ENCODE measurements at regions not wholly inside any gene's neighbourhood (a gene's known extent, or its start where the extent isn't known, plus 50 kb on each side); places are given as distances from the start of the nearest gene placed in this dataset.

- peak; percentile 10 for DNase-seq (ENCODE audit: low spot score)
- Mint-ChIP-seq H3K36me3 (ENCODE audit: low read depth, unreplicated experiment) (peaks cover 5% of the 10 kb centered on the region), H3K27me3 (ENCODE audit: unreplicated experiment) (peaks cover 12% of the 10 kb centered on the region), H3K4me3 (ENCODE audit: unreplicated experiment) (peak overlapping the region; percentile 77), H3K4me1 (ENCODE audit: unreplicated experiment) (peaks cover 9% of the 10 kb centered on the region), H3K27ac (ENCODE audit: unreplicated experiment) (no peak overlapping the region), H3K9me3 (ENCODE audit: unreplicated experiment) (no peaks in the 10 kb centered on the region)
- no peak for TF ChIP-seq CTCF (IDR thresholded peaks at IDR 0.05; ENCODE audit: unreplicated experiment)
These were observed 141.5 kb upstream of the PDE10A start for GRCh38 chr6:165804331-165805066.

- Mint-ChIP-seq H3K36me3 (ENCODE audit: low read depth, unreplicated experiment) (peaks cover 5% of the 10 kb centered on the region), H3K4me3 (ENCODE audit: unreplicated experiment) (no peak overlapping the region), H3K27ac (ENCODE audit: unreplicated experiment) (no peak overlapping the region), H3K9me3 (ENCODE audit: unreplicated experiment) (no peaks in the 10 kb centered on the region), H3K4me1 (ENCODE audit: unreplicated experiment) (peaks cover 4% of the 10 kb centered on the region), H3K27me3 (ENCODE audit: unreplicated experiment) (peaks cover 4% of the 10 kb centered on the region)
- no peak for TF ChIP-seq CTCF (IDR thresholded peaks at IDR 0.05; ENCODE audit: unreplicated experiment)
- no peak for DNase-seq (ENCODE audit: low spot score)
These were observed 137.3 kb upstream of the PDE10A start for GRCh38 chr6:165800337-165800736.

GRCh38 chr6:165799391-165800153, 136.5 kb upstream of the PDE10A start:
- Mint-ChIP-seq H3K4me1 (ENCODE audit: unreplicated experiment) (peaks cover 4% of the 10 kb centered on the region), H3K9me3 (ENCODE audit: unreplicated experiment) (no peaks in the 10 kb centered on the region), H3K27me3 (ENCODE audit: unreplicated experiment) (peaks cover 1% of the 10 kb centered on the region), H3K27ac (ENCODE audit: unreplicated experiment) (no peak overlapping the region), H3K36me3 (ENCODE audit: low read depth, unreplicated experiment) (peaks cover 5% of the 10 kb centered on the region), H3K4me3 (ENCODE audit: unreplicated experiment) (no peak overlapping the region)
- TF ChIP-seq CTCF (IDR thresholded peaks at IDR 0.05; ENCODE audit: unreplicated experiment): no peak
- DNase-seq (ENCODE audit: low spot score): no peak

- Mint-ChIP-seq H3K4me3 (ENCODE audit: unreplicated experiment) (no peak overlapping the region), H3K4me1 (ENCODE audit: unreplicated experiment) (no peaks in the 10 kb centered on the region), H3K9me3 (ENCODE audit: unreplicated experiment) (no peaks in the 10 kb centered on the region), H3K27ac (ENCODE audit: unreplicated experiment) (no peak overlapping the region), H3K36me3 (ENCODE audit: low read depth, unreplicated experiment) (peaks cover under 1% of the 10 kb centered on the region), H3K27me3 (ENCODE audit: unreplicated experiment) (peaks cover 1% of the 10 kb centered on the region)
- TF ChIP-seq CTCF (IDR thresholded peaks at IDR 0.05; ENCODE audit: unreplicated experiment): no peak
- DNase-seq (ENCODE audit: low spot score): no peak
These were observed 135.9 kb upstream of the PDE10A start for GRCh38 chr6:165798991-165799390.

GRCh38 chr6:165794179-165794601, 131.1 kb upstream of the PDE10A start:
- no peak overlapping the region for H3K27ac Mint-ChIP-seq (ENCODE audit: unreplicated experiment)

More at GRCh38 chr6:165794179-165794601, 131.1 kb upstream of the PDE10A start:
- no peaks in the 10 kb centered on the region for H3K9me3 Mint-ChIP-seq (ENCODE audit: unreplicated experiment)
- no peak for TF ChIP-seq CTCF (IDR thresholded peaks at IDR 0.05; ENCODE audit: unreplicated experiment)
- H3K4me3 Mint-ChIP-seq (ENCODE audit: unreplicated experiment): no peak overlapping the region
- no peaks in the 10 kb centered on the region for H3K4me1 Mint-ChIP-seq (ENCODE audit: unreplicated experiment)
- H3K36me3 Mint-ChIP-seq (ENCODE audit: low read depth, unreplicated experiment): no peaks in the 10 kb centered on the region
- DNase-seq (ENCODE audit: low spot score): no peak
- H3K27me3 Mint-ChIP-seq (ENCODE audit: unreplicated experiment): peaks cover 2% of the 10 kb centered on the region

Data from endothelial cell (in vitro differentiated cells).